ENCODE measurements at regions not wholly inside any gene's neighbourhood (a gene's known extent, or its start where the extent isn't known, plus 50 kb on each side); places are given as distances from the start of the nearest gene placed in this dataset.

- Histone ChIP-seq H3K4me3 (no peak overlapping the region), H3K79me2 (ENCODE audit: low read depth) (no peaks in the 10 kb centered on the region), H3K27me3 (ENCODE audit: insufficient read depth, low read depth) (peaks cover 8% of the 10 kb centered on the region; the same call in 1 of the 2 replicates), H3K4me2 (no peak overlapping the region), H3K9me2 (ENCODE audit: insufficient read depth) (no peaks in the 10 kb centered on the region), H3K27ac (no peak overlapping the region), H3K36me3 (ENCODE audit: low read depth) (no peaks in the 10 kb centered on the region), H4K20me1 (ENCODE audit: insufficient read depth) (no peaks in the 10 kb centered on the region), H3K9me3 (ENCODE audit: insufficient read depth, low read depth) (no peaks in the 10 kb centered on the region), H2AFZ (no peak overlapping the region), H3K4me1 (replicated peaks; ENCODE audit: insufficient read depth) (no peaks in the 10 kb centered on the region), H3F3A (ENCODE audit: insufficient read depth, low read depth) (no peaks in the 10 kb centered on the region)
- BruUV-seq (replicated peaks), result no TSS peak
- ChIA-PET POLR2A (ENCODE audit: unreplicated experiment) (no interaction called here), CTCF (no interaction called here)
- intact Hi-C loops (cut with micrococcal nuclease; ENCODE audit: unreplicated experiment), result no loop called here
- no peak for DNase-seq
- TF ChIP-seq CTCF (conservative IDR thresholded peaks at IDR 0.05), result no peak
- no peak for TF ChIP-seq EZH2 (IDR thresholded peaks at IDR 0.05; ENCODE audit: low read depth)
These were observed 155.1 kb upstream of the FAM13C start for GRCh38 chr10:59517341-59517899.

- BruUV-seq (replicated peaks), result no TSS peak
- Histone ChIP-seq H3K4me2 (no peak overlapping the region), H3K9me3 (ENCODE audit: insufficient read depth, low read depth) (no peaks in the 10 kb centered on the region), H3K79me2 (ENCODE audit: low read depth) (no peaks in the 10 kb centered on the region), H2AFZ (no peak overlapping the region), H3K36me3 (ENCODE audit: low read depth) (no peaks in the 10 kb centered on the region), H3K9me2 (ENCODE audit: insufficient read depth) (no peaks in the 10 kb centered on the region), H3F3A (ENCODE audit: insufficient read depth, low read depth) (no peaks in the 10 kb centered on the region), H3K27me3 (ENCODE audit: insufficient read depth, low read depth) (no peaks in the 10 kb centered on the region; the same call in 1 of the 2 replicates), H3K27ac (no peak overlapping the region), H3K4me3 (no peak overlapping the region), H4K20me1 (ENCODE audit: insufficient read depth) (no peaks in the 10 kb centered on the region), H3K4me1 (replicated peaks; ENCODE audit: insufficient read depth) (no peaks in the 10 kb centered on the region)
- POLR2A ChIA-PET (ENCODE audit: unreplicated experiment), result no interaction called here
- intact Hi-C loops (cut with micrococcal nuclease; ENCODE audit: unreplicated experiment), result no loop called here
- CTCF ChIA-PET, result no interaction called here
- DNase-seq, result no peak
- TF ChIP-seq EZH2 (IDR thresholded peaks at IDR 0.05; ENCODE audit: low read depth) (no peak), CTCF (conservative IDR thresholded peaks at IDR 0.05) (no peak)
These were observed 151.2 kb upstream of the FAM13C start for GRCh38 chr10:59513558-59513957.

- Histone ChIP-seq H3K9me2 (ENCODE audit: insufficient read depth) (no peaks in the 10 kb centered on the region), H3K36me3 (ENCODE audit: low read depth) (no peaks in the 10 kb centered on the region), H3K27ac (no peak overlapping the region), H3K4me2 (no peak overlapping the region), H3F3A (ENCODE audit: insufficient read depth, low read depth) (no peaks in the 10 kb centered on the region), H3K9me3 (ENCODE audit: insufficient read depth, low read depth) (no peaks in the 10 kb centered on the region), H4K20me1 (ENCODE audit: insufficient read depth) (no peaks in the 10 kb centered on the region), H3K27me3 (ENCODE audit: insufficient read depth, low read depth) (no peaks in the 10 kb centered on the region; the same call in 1 of the 2 replicates), H3K4me1 (replicated peaks; ENCODE audit: insufficient read depth) (no peaks in the 10 kb centered on the region), H3K79me2 (ENCODE audit: low read depth) (no peaks in the 10 kb centered on the region), H2AFZ (no peak overlapping the region), H3K4me3 (no peak overlapping the region)
- no peak for TF ChIP-seq CTCF (conservative IDR thresholded peaks at IDR 0.05)
- no peak for TF ChIP-seq EZH2 (IDR thresholded peaks at IDR 0.05; ENCODE audit: low read depth)
- POLR2A ChIA-PET (ENCODE audit: unreplicated experiment), result no interaction called here
- CTCF ChIA-PET, result no interaction called here
- intact Hi-C loops (cut with micrococcal nuclease; ENCODE audit: unreplicated experiment), result no loop called here
- DNase-seq, result no peak
- no TSS peak for BruUV-seq (replicated peaks)
These were observed 150.6 kb upstream of the FAM13C start for GRCh38 chr10:59512951-59513350.
